ENCODE measurements at regions not wholly inside any gene's neighbourhood (a gene's known extent, or its start where the extent isn't known, plus 50 kb on each side); places are given as distances from the start of the nearest gene placed in this dataset.
A peak's percentile ranks its signal among the peaks of the same experiment; 100 is the strongest.
"Not testable (repeated sequence)": the region's sequence is repeated elsewhere in the genome, so short reads cannot be mapped to it uniquely, and the experiment has no call there.

DNA sequence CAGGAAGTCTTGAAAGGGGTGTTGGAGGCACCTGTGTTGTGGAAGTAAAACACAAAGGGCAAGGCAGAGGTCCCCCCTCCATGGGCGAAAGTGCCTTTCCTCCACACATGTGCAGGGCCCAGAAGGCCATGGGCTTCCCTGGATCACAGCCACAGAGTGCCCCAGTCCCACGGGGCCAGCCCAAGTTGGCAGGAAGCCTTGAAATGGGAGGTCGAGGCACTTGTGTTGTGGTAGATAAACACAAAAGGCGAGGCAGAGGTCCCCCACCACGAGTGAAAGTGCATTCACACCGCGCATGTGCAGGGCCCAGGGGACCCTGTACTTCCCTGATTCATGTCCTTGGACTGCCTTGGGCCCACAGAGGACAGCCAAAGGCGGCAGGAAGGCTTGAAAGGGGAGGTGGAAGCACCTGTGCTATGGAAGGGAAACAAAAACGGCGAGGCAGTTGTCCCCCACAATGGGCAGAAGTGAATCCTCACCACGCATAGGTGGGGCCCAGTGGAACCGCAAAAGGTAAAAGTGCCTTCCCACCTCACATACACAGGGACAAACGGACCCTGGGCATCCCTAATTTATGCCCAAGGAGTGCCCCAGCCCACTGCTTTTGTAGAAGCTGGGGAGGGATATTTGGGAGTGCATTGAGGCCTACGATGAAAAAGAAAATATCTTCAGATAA is 585.4 kb downstream of the ALG10 start:
- TF ChIP-seq, protein P1, sequence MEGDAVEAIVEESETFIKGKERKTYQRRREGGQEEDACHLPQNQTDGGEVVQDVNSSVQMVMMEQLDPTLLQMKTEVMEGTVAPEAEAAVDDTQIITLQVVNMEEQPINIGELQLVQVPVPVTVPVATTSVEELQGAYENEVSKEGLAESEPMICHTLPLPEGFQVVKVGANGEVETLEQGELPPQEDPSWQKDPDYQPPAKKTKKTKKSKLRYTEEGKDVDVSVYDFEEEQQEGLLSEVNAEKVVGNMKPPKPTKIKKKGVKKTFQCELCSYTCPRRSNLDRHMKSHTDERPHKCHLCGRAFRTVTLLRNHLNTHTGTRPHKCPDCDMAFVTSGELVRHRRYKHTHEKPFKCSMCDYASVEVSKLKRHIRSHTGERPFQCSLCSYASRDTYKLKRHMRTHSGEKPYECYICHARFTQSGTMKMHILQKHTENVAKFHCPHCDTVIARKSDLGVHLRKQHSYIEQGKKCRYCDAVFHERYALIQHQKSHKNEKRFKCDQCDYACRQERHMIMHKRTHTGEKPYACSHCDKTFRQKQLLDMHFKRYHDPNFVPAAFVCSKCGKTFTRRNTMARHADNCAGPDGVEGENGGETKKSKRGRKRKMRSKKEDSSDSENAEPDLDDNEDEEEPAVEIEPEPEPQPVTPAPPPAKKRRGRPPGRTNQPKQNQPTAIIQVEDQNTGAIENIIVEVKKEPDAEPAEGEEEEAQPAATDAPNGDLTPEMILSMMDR (IDR thresholded peaks at IDR 0.05; ENCODE audit: insufficient read depth, low read depth, low read length, missing control alignments), result no peak
- H3K4me3 ChIP-seq (ENCODE audit: low read length), result no peak overlapping the region
- DNase-seq (ENCODE audit: low read depth), result no peak

DNA sequence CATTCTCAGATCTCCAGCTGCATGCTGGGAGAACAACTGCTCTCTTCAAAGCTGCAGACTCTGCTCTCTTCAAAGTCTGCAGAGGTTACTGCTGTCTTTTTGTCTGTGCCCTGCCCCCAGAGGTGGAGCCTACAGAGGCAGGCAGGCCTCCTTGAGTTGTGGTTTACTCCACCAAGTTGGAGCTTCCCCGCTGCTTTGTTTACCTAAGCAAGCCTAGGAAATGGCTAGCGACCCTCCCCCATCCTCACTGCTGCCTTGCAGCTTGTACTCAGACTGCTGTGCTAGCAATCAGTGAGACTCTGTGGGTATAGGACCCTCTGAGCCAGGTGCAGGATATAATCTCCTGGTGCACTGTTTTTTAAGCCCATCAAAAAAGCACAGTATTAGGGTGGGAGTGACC is 591.7 kb downstream of the ALG10 start:
- H3K4me3 ChIP-seq (ENCODE audit: low read length); DNase-seq (ENCODE audit: low read depth): not testable (repeated sequence)

DNA sequence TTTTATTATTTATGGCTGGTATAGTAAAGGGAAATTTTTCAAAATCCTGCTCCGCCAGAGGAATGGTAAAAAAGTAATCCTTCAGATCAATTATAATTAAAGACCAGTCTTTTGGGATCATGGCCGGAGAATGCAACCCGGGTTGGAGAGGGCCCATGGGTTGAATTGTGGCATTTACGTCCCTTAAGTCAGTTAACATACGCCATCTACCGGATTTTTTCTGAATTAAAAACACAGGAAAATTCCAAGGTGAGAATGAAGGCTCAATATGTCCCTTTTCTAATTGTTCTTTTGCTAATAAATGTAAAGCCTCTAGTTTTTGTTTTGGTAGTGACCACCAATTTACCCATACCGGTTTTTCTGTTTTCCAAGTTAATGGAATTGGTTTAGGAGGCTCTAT is 602.8 kb downstream of the ALG10 start:
- H3K4me3 ChIP-seq (ENCODE audit: low read length), result no peak overlapping the region
- DNase-seq (ENCODE audit: low read depth), result peak; percentile 20
- TF ChIP-seq, protein P1 (IDR thresholded peaks at IDR 0.05; ENCODE audit: insufficient read depth, low read depth, low read length, missing control alignments), result no peak

DNA sequence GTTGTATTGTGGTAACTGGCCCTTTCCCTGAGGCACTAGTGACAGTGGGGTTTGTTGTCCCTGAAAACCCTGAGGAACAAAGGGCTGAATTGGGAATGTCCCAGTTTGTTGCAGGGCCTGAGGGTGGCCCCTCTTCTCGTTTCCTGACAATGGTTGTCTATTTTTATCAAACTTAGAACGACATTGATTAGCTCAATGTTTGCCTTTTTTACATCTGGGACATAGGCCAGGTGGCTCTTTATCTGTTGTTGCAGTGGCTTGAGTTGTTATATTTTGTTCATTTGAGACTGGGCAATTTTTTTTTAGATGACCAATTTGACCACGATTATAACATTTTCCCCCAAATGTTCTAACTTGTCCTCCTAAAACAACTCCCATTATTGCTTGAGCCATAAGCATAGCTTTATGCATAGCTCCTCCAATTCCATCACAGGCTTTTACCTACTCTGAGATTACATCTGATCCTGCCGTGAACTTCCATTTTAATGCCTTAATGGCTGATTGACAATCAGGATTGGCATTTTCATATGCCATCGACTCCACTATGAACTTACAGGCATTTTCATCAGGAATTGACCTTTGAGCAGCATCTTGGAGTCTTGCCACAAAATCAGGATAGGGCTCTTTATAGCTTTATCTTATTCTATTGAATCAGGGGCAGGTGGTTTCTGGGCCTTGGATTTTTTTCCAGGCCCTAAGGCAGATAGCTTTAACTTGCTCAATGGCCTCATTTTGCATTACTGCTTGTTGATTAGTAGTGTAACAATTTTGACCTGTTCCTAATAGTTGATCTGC is 604.3 kb downstream of the ALG10 start:
- DNase-seq (ENCODE audit: low read depth), result no peak
- H3K4me3 ChIP-seq (ENCODE audit: low read length), result no peak overlapping the region
- TF ChIP-seq, protein P1 (IDR thresholded peaks at IDR 0.05; ENCODE audit: insufficient read depth, low read depth, low read length, missing control alignments), result no peak

Data from epithelial cell of esophagus (primary cell).